ENCODE measurements at regions not wholly inside any gene's neighbourhood (a gene's known extent, or its start where the extent isn't known, plus 50 kb on each side); places are given as distances from the start of the nearest gene placed in this dataset.

GRCh38 chr14:81819344-81819743 lies 285.7 kb upstream of the SEL1L start:
- Histone ChIP-seq H3K4me3 (replicated peaks in 1 of 3) (no peak overlapping the region), H3K27ac (no peak overlapping the region), H3K36me3 (no peaks in the 10 kb centered on the region), H3K27me3 (no peaks in the 10 kb centered on the region), H3K4me1 (no peaks in the 10 kb centered on the region), H3K9me3 (no peaks in the 10 kb centered on the region)
- no peak for DNase-seq
- intact Hi-C loops (cut with DNase I), result no loop called here
- TF ChIP-seq POLR2A (IDR thresholded peaks at IDR 0.05) (no peak), CTCF (IDR thresholded peaks at IDR 0.05) (no peak)
- 54 to 59% methylated on average over 5 of the region's 5 CpGs for WGBS, 2 donors

GRCh38 chr14:81819910-81820309 lies 286.3 kb upstream of the SEL1L start:
- Histone ChIP-seq H3K27ac (no peak overlapping the region), H3K4me3 (replicated peaks in 1 of 3) (no peak overlapping the region), H3K36me3 (no peaks in the 10 kb centered on the region), H3K27me3 (no peaks in the 10 kb centered on the region), H3K9me3 (no peaks in the 10 kb centered on the region), H3K4me1 (no peaks in the 10 kb centered on the region)
- 71 to 93% methylated on average over 1 of the region's 1 CpG for WGBS, 2 donors
- intact Hi-C loops (cut with DNase I), result no loop called here
- DNase-seq, result no peak
- TF ChIP-seq CTCF (IDR thresholded peaks at IDR 0.05) (no peak), POLR2A (IDR thresholded peaks at IDR 0.05) (no peak)

GRCh38 chr14:81826081-81826480 lies 292.4 kb upstream of the SEL1L start:
- no peak for TF ChIP-seq POLR2A (IDR thresholded peaks at IDR 0.05)
- TF ChIP-seq CTCF (IDR thresholded peaks at IDR 0.05), result no peak
- H3K9me3 ChIP-seq, result no peaks in the 10 kb centered on the region
- WGBS, 2 donors, result 88 to 97% methylated on average over 1 of the region's 1 CpG
- H3K4me3 ChIP-seq (replicated peaks in 1 of 3), result no peak overlapping the region
- intact Hi-C loops (cut with DNase I), result no loop called here
- no peak for DNase-seq
- no peaks in the 10 kb centered on the region for H3K4me1 ChIP-seq
- H3K27ac ChIP-seq, result no peak overlapping the region
- no peaks in the 10 kb centered on the region for H3K36me3 ChIP-seq
- no peaks in the 10 kb centered on the region for H3K27me3 ChIP-seq

- no peak overlapping the region for H3K4me3 ChIP-seq (replicated peaks in 1 of 3)
- H3K9me3 ChIP-seq, result no peaks in the 10 kb centered on the region
- TF ChIP-seq POLR2A (IDR thresholded peaks at IDR 0.05) (no peak), CTCF (IDR thresholded peaks at IDR 0.05) (no peak)
- intact Hi-C loops (cut with DNase I), result no loop called here
- no peaks in the 10 kb centered on the region for H3K27me3 ChIP-seq
- no peak overlapping the region for H3K27ac ChIP-seq
- WGBS, 2 donors, result 93 to 94% methylated on average over 9 to 14 of the region's 24 CpGs
- H3K4me1 ChIP-seq, result no peaks in the 10 kb centered on the region
- H3K36me3 ChIP-seq, result no peaks in the 10 kb centered on the region
- no peak for DNase-seq
Observed at GRCh38 chr14:81829447-81829846, 295.8 kb upstream of the SEL1L start.

- Histone ChIP-seq H3K27me3 (no peaks in the 10 kb centered on the region), H3K27ac (no peak overlapping the region), H3K9me3 (no peaks in the 10 kb centered on the region), H3K36me3 (no peaks in the 10 kb centered on the region), H3K4me1 (no peaks in the 10 kb centered on the region), H3K4me3 (replicated peaks in 1 of 3) (no peak overlapping the region)
- intact Hi-C loops (cut with DNase I), result no loop called here
- TF ChIP-seq CTCF (IDR thresholded peaks at IDR 0.05) (no peak), POLR2A (IDR thresholded peaks at IDR 0.05) (no peak)
- WGBS, 2 donors, result 35 to 46% methylated on average over 4 of the region's 4 CpGs
- peak; percentile 49 to 73 for DNase-seq
Observed at GRCh38 chr14:81831128-81831820, 297.6 kb upstream of the SEL1L start.
